ENCODE measurements at regions not wholly inside any gene's neighbourhood (a gene's known extent, or its start where the extent isn't known, plus 50 kb on each side); places are given as distances from the start of the nearest gene placed in this dataset.

DNA sequence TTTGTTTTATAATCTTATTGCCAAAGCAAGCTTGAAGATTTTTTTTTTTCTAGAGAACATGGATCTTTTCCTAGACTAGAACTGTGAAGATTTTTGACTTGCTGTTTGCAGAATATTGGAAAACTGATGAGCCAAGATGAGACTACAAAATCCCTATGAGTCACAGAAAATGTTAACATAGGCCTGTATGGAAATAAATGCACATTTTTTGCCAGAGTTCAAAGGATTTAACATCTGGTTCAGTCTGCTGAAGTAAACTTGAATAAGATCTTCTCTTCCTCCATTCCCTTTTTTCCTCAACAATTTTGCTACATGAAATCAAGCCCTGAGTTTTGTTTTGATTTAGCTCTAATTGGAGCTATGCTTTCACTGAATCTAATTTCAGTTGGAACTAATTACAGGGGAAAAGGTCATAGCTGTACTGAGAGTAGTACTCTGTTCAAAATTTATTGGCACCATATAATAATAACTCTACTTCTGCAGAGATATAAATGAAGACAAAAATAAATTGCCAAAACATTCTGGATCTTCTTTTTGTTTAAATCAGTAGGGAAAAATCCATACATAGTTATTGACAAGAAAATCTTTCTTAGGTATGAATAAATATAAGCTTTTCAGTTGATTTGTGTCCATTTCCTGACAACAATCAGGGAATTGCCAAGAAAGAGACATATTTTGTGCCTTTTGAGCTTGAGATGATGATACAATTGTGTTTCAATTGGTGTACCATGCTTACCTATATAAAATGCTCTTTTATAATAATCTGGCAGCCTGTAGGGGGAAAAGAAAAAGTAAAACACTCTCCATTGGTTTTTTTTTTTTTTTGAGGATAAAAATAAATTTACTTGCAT, 387.5 kb upstream of the GOT2 start:
- no peaks in the 10 kb centered on the region for H3K79me2 ChIP-seq (ENCODE audit: insufficient read depth)
- no peaks in the 10 kb centered on the region for H3K36me3 ChIP-seq (replicated peaks in 1 of 2; ENCODE audit: control insufficient read depth in 1 of 2, insufficient read depth in 2 of 2, low read length in 1 of 2)
- no peak overlapping the region for H3K9ac ChIP-seq
- DNase-seq = no peak
- ChIA-PET POLR2A (no interaction called here), CTCF (no interaction called here)
- H3K27me3 ChIP-seq (ENCODE audit: insufficient read depth) = no peaks in the 10 kb centered on the region
- no peaks in the 10 kb centered on the region for H4K20me1 ChIP-seq (ENCODE audit: insufficient read depth)
- H3K4me3 ChIP-seq (ENCODE audit: low read depth in 2 of 2, low read length in 1 of 2) = no peak overlapping the region
- no peak overlapping the region for H3K27ac ChIP-seq (ENCODE audit: low read depth in 2 of 2, low read length in 1 of 2)
- H3K9me3 ChIP-seq = no peaks in the 10 kb centered on the region
- no peak overlapping the region for H3K4me2 ChIP-seq
- no peaks in the 10 kb centered on the region for H3K4me1 ChIP-seq (ENCODE audit: control insufficient read depth in 1 of 2, insufficient read depth in 2 of 2, low read depth in 1 of 2, low read length in 1 of 2)
- no peak for TF ChIP-seq TCF12 (IDR thresholded peaks at IDR 0.05)
- no peak for TF ChIP-seq NRF1 (IDR thresholded peaks at IDR 0.05; ENCODE audit: low read depth, low read length)
- TF ChIP-seq POLR2AphosphoS5 (IDR thresholded peaks at IDR 0.05; ENCODE audit: low read depth, low read length) = no peak
- TF ChIP-seq FOXM1 (IDR thresholded peaks at IDR 0.05; ENCODE audit: low read depth) = no peak
- TF ChIP-seq EP300 (IDR thresholded peaks at IDR 0.05; ENCODE audit: borderline replicate concordance in 1 of 2, low read depth in 1 of 2, low read length in 1 of 2) = no peak
- TF ChIP-seq, protein P1, sequence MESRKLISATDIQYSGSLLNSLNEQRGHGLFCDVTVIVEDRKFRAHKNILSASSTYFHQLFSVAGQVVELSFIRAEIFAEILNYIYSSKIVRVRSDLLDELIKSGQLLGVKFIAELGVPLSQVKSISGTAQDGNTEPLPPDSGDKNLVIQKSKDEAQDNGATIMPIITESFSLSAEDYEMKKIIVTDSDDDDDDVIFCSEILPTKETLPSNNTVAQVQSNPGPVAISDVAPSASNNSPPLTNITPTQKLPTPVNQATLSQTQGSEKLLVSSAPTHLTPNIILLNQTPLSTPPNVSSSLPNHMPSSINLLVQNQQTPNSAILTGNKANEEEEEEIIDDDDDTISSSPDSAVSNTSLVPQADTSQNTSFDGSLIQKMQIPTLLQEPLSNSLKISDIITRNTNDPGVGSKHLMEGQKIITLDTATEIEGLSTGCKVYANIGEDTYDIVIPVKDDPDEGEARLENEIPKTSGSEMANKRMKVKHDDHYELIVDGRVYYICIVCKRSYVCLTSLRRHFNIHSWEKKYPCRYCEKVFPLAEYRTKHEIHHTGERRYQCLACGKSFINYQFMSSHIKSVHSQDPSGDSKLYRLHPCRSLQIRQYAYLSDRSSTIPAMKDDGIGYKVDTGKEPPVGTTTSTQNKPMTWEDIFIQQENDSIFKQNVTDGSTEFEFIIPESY (IDR thresholded peaks at IDR 0.05; ENCODE audit: borderline replicate concordance, low read depth) = no peak
- TF ChIP-seq, protein P2, sequence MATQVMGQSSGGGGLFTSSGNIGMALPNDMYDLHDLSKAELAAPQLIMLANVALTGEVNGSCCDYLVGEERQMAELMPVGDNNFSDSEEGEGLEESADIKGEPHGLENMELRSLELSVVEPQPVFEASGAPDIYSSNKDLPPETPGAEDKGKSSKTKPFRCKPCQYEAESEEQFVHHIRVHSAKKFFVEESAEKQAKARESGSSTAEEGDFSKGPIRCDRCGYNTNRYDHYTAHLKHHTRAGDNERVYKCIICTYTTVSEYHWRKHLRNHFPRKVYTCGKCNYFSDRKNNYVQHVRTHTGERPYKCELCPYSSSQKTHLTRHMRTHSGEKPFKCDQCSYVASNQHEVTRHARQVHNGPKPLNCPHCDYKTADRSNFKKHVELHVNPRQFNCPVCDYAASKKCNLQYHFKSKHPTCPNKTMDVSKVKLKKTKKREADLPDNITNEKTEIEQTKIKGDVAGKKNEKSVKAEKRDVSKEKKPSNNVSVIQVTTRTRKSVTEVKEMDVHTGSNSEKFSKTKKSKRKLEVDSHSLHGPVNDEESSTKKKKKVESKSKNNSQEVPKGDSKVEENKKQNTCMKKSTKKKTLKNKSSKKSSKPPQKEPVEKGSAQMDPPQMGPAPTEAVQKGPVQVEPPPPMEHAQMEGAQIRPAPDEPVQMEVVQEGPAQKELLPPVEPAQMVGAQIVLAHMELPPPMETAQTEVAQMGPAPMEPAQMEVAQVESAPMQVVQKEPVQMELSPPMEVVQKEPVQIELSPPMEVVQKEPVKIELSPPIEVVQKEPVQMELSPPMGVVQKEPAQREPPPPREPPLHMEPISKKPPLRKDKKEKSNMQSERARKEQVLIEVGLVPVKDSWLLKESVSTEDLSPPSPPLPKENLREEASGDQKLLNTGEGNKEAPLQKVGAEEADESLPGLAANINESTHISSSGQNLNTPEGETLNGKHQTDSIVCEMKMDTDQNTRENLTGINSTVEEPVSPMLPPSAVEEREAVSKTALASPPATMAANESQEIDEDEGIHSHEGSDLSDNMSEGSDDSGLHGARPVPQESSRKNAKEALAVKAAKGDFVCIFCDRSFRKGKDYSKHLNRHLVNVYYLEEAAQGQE (IDR thresholded peaks at IDR 0.05; ENCODE audit: low read depth, low read length) = no peak
- TF ChIP-seq GATA2 (CRISPR knock-in tag; IDR thresholded peaks at IDR 0.05) = no peak
- TF ChIP-seq, protein P3, sequence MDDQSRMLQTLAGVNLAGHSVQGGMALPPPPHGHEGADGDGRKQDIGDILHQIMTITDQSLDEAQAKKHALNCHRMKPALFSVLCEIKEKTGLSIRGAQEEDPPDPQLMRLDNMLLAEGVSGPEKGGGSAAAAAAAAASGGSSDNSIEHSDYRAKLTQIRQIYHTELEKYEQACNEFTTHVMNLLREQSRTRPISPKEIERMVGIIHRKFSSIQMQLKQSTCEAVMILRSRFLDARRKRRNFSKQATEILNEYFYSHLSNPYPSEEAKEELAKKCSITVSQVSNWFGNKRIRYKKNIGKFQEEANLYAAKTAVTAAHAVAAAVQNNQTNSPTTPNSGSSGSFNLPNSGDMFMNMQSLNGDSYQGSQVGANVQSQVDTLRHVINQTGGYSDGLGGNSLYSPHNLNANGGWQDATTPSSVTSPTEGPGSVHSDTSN (IDR thresholded peaks at IDR 0.05) = no peak
- H3F3A ChIP-seq (replicated peaks; ENCODE audit: insufficient read depth) = no peaks in the 10 kb centered on the region
- H3K9me2 ChIP-seq = no peaks in the 10 kb centered on the region
- H2AFZ ChIP-seq (ENCODE audit: low read depth) = no peak overlapping the region

DNA sequence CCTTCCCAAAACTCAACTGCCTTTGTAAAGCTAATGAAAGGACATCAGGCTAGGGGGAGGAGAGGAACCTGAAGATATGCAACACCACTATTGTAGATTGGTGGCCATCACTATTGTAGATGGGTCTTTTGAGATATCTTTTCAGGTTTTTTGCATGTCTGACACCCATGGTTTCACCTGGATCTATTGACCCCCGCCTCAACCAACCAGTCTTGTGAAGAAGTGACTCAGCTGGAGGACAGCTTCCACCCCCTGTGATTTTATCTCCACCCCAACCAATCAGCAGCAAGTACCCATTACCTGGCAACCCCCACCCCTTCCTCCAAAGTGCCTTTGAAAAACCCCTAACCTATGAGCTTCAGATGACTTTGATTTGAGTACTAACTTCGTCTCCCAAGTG, 382.6 kb upstream of the GOT2 start:
- no peaks in the 10 kb centered on the region for H3K36me3 ChIP-seq (replicated peaks in 1 of 2; ENCODE audit: control insufficient read depth in 1 of 2, insufficient read depth in 2 of 2, low read length in 1 of 2)
- no peak overlapping the region for H3K4me2 ChIP-seq
- H3K79me2 ChIP-seq (ENCODE audit: insufficient read depth) = no peaks in the 10 kb centered on the region
- WGBS (ENCODE audit: low lambda C conversion rate) = 7% methylated on average over 2 of the region's 2 CpGs
- H3K4me3 ChIP-seq (ENCODE audit: low read depth in 2 of 2, low read length in 1 of 2) = no peak overlapping the region
- no peaks in the 10 kb centered on the region for H3K27me3 ChIP-seq (ENCODE audit: insufficient read depth)
- no peaks in the 10 kb centered on the region for H3K4me1 ChIP-seq (ENCODE audit: control insufficient read depth in 1 of 2, insufficient read depth in 2 of 2, low read depth in 1 of 2, low read length in 1 of 2)
- H4K20me1 ChIP-seq (ENCODE audit: insufficient read depth) = no peaks in the 10 kb centered on the region
- H3F3A ChIP-seq (replicated peaks; ENCODE audit: insufficient read depth) = no peaks in the 10 kb centered on the region
- H3K27ac ChIP-seq (ENCODE audit: low read depth in 2 of 2, low read length in 1 of 2) = no peak overlapping the region
- no peaks in the 10 kb centered on the region for H3K9me2 ChIP-seq
- H3K9me3 ChIP-seq = no peaks in the 10 kb centered on the region
- H3K9ac ChIP-seq = no peak overlapping the region
- DNase-seq = no peak
- CTCF ChIA-PET = no interaction called here
- POLR2A ChIA-PET = no interaction called here
- no peak overlapping the region for H2AFZ ChIP-seq (ENCODE audit: low read depth)
- TF ChIP-seq JUND (IDR thresholded peaks at IDR 0.05) (no peak), GABPA (IDR thresholded peaks at IDR 0.05; ENCODE audit: low read depth) (no peak), MXI1 (IDR thresholded peaks at IDR 0.05; ENCODE audit: low read depth, low read length) (no peak), TEAD4 (IDR thresholded peaks at IDR 0.05; ENCODE audit: borderline replicate concordance, insufficient read depth) (no peak), POLR2AphosphoS5 (IDR thresholded peaks at IDR 0.05; ENCODE audit: low read depth, low read length) (no peak), TAF1 (IDR thresholded peaks at IDR 0.05; ENCODE audit: borderline replicate concordance, low read depth, low read length) (no peak)
- TF ChIP-seq, protein P4, sequence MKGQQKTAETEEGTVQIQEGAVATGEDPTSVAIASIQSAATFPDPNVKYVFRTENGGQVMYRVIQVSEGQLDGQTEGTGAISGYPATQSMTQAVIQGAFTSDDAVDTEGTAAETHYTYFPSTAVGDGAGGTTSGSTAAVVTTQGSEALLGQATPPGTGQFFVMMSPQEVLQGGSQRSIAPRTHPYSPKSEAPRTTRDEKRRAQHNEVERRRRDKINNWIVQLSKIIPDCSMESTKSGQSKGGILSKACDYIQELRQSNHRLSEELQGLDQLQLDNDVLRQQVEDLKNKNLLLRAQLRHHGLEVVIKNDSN (IDR thresholded peaks at IDR 0.05; ENCODE audit: borderline replicate concordance, low read depth) = no peak
- TF ChIP-seq, protein P5, sequence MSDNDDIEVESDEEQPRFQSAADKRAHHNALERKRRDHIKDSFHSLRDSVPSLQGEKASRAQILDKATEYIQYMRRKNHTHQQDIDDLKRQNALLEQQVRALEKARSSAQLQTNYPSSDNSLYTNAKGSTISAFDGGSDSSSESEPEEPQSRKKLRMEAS (IDR thresholded peaks at IDR 0.05; ENCODE audit: low read depth) = no peak
- TF ChIP-seq, protein P3 (IDR thresholded peaks at IDR 0.05) = no peak
- TF ChIP-seq, protein P6, sequence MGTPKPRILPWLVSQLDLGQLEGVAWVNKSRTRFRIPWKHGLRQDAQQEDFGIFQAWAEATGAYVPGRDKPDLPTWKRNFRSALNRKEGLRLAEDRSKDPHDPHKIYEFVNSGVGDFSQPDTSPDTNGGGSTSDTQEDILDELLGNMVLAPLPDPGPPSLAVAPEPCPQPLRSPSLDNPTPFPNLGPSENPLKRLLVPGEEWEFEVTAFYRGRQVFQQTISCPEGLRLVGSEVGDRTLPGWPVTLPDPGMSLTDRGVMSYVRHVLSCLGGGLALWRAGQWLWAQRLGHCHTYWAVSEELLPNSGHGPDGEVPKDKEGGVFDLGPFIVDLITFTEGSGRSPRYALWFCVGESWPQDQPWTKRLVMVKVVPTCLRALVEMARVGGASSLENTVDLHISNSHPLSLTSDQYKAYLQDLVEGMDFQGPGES (IDR thresholded peaks at IDR 0.05; ENCODE audit: low read depth, low read length) = no peak

Measured in SK-N-SH (cell line).